AG09319 (cell line): ENCODE measurements at regions not wholly inside any gene's neighbourhood (a gene's known extent, or its start where the extent isn't known, plus 50 kb on each side); places are given as distances from the start of the nearest gene placed in this dataset.

ENCODE experiments used
- DNase-seq: peaks from one replicate; pipeline ENCODE4 v3.0.0-alpha.2; 2010; ENCODE audit warnings: low read depth; ENCODE audit errors: extremely low read depth
- CTCF ChIP-seq: IDR thresholded peaks from 2 replicates; pipeline ENCODE4 v1.5.1; 2011; ENCODE audit warnings: low read depth, mild to moderate bottlenecking, inconsistent platforms, low read length, moderate library complexity

DNA sequence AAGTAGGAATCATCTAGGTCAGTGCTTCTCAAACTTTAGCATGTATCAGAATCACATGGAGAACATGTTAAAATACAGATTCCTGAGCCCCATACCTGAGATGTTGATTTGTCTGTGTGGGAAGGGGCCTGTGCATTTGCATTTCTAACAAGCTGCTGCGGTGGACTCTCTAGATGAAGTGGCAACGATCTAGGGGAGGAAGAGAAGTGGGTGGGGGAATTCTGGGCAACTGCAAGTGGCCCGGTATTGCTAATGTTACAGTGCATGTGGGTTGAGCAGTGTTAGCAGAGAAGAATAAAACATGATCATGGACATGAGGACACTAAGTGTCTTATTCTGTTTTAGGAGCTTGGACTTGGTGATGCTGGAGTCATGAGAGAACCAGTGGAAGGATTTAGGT, 329.0 kb downstream of the OLFM4 start:
- DNase-seq: no peak
- no peak for TF ChIP-seq CTCF

DNA sequence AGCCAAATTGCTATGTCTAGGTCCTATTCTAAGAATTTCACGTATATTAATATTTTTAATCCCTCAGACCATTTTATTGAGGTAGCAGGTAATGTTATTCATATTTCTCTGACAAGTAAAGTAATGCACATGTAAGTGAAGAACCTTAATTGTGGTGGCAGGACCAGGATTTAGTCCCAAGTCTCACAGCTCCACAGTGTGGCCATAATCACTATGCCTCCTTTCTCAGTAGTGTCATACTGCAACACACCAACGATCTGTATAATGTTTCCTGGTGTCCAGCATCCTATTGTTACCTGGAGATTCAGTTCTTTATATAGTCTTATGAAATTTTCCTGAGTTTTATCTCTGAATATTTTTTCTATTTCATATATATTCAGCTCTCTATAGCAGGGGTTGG, 340.3 kb downstream of the OLFM4 start:
- no peak for TF ChIP-seq CTCF
- no peak for DNase-seq

GRCh38 chr13:53379485-53379884, 350.9 kb downstream of the OLFM4 start:
- DNase-seq: no peak
- no peak for TF ChIP-seq CTCF

- no peak for TF ChIP-seq CTCF
- DNase-seq: no peak
Observed at GRCh38 chr13:53382008-53382407, 353.4 kb downstream of the OLFM4 start.

DNA sequence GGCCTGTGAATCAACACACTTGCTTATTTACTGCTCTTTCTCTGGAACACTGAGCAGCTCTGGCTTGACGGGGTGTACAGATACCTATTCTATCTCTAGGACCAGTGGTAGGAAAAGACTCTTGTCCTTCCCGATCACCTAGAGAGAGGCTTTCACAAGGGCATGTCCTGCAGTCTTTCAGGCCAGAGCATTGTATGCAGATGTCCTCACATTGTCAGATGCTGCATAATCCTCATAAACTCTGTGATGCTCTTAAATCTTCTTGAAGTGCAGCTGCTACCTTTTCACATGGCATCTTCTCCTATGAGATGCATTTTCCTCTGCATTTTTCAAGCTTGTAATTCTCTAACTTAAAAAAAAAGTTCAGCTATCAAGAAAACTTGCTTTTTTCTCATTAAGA, 369.4 kb downstream of the OLFM4 start:
- DNase-seq: no peak
- no peak for TF ChIP-seq CTCF

DNA sequence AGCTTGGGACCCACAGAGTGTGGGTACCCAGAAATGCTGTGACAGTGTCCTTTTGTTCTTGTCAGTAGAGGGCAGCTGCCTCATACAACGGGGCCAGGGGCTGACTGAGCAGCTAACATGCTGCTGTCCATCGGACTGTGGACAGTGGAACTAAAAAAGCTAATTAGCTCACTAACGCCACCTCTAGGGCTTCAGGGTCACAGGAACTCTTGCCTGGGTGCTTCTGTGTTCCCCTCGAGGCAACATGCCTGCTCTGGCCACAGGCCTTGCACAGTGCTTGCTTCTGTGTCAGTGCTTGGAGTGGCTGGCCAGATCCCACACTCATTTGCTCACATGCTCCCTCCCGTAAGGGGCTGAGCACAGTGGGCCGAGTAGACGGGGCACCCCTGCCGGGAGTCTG, 377.0 kb downstream of the OLFM4 start:
- no peak for TF ChIP-seq CTCF
- no peak for DNase-seq

DNA sequence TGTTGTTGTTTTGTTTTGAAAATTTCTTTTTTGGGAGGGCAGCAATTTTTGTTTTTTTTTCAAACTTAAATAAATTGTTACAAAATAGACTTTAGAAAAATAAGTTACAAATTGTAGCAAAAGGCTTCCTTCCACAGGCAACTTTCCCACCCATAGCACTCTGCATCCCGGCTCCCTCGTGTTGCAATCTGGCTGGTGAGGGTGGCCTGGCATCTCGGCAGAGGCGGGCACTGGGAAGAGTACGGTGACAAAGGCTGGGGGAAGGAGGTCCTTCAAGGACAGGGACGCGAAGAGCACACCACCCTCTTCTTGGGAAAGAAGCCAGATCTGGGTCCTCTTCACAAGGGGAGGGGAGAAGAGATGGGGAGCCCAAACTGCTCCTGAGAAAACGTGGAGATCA, 379.7 kb downstream of the OLFM4 start:
- no peak for DNase-seq
- TF ChIP-seq CTCF: no peak
